ENCODE measurements at regions not wholly inside any gene's neighbourhood (a gene's known extent, or its start where the extent isn't known, plus 50 kb on each side); places are given as distances from the start of the nearest gene placed in this dataset.

DNA sequence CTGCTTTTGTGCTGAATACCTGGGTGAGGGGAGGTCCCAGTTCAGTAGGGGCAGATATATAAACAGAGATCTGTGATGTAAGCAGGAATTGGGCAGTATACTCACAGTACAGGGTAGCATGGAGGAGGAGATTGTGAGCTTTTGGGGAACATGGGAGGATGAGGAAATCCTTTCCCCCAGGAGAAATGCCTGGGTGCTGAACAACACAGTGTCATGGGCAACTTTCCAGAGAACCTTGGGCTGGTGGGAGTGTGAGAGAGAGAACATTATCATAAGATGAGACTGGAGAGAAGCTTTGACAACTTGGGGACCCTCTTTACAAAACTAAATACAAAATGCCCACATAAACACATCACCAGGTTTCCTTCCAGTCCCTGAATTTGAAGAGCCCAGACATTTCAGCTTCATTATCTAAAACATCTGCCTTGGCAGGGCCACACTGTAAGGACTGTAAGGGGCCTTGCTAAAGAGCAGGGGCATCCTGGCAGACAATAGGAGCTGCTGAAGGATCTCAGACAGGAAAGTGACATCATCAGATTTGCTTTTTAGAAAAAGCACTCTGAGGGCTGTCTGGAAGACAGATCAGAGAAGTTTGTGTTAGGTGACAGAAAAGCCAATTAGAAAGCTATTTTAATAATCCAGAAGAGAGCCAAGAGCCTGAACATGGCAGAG, 105.1 kb upstream of the FOXN2 start:
- H2AFZ ChIP-seq (ENCODE audit: low read depth, low read length) = no peak overlapping the region
- no peak overlapping the region for H3K4me3 ChIP-seq (ENCODE audit: low read length)
- H3K4me1 ChIP-seq (ENCODE audit: insufficient read depth, low read length) = peaks cover 14% of the 10 kb centered on the region
- no peaks in the 10 kb centered on the region for H3K27me3 ChIP-seq (ENCODE audit: insufficient read depth, low read length)
- no peaks in the 10 kb centered on the region for H3K9me3 ChIP-seq (ENCODE audit: low read length)
- H3K36me3 ChIP-seq (ENCODE audit: insufficient read depth, low read length) = no peaks in the 10 kb centered on the region

DNA sequence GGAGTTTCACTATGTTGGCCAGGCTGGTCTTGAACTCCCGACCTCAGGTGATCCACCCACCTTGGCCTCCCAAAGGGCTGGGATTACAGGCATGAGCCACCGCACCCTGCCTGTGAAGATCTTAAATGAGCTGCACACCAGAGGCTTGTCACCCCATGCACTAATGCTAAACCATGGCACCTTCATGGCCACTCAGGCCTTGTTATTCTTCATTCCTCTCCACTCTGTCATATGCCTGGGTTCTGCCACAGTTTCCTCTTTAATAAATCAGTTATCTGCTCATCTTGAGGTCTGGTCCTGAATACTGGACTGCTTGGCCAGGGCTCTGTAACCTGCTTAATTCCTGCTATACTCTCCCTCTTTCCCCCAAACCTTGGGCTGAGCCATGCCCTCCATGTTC, 104.3 kb upstream of the FOXN2 start:
- Histone ChIP-seq H2AFZ (ENCODE audit: low read depth, low read length) (no peak overlapping the region), H3K4me3 (ENCODE audit: low read length) (no peak overlapping the region)

DNA sequence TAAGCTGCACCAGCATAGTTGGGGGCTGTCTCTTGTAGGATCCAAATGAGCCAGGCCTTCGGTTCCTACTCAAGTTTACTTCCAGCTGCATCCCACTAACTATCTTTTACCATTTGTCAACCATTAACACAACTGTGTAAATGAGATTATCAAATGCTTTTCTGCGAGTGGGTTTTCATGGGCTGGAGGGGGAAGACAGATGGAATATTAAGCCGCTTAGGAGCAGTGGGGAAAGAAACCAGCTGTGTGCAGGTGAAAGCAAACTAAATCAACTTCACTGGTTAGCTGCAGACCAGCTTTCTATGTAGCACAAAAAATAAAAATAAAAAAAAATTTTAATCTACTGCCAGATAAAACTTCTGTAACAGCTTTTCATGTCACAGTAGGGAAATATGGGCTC, 100.8 kb upstream of the FOXN2 start:
- Histone ChIP-seq H3K4me1 (ENCODE audit: insufficient read depth, low read length) (peaks cover 8% of the 10 kb centered on the region), H3K9me3 (ENCODE audit: low read length) (no peaks in the 10 kb centered on the region), H3K36me3 (ENCODE audit: insufficient read depth, low read length) (no peaks in the 10 kb centered on the region), H3K27me3 (ENCODE audit: insufficient read depth, low read length) (peaks cover 2% of the 10 kb centered on the region), H3K4me3 (ENCODE audit: low read length) (no peak overlapping the region), H2AFZ (ENCODE audit: low read depth, low read length) (no peak overlapping the region)

More for the DNA sequence above, 104.3 kb upstream of the FOXN2 start:
- H3K4me1 ChIP-seq (ENCODE audit: insufficient read depth, low read length) = peaks cover 14% of the 10 kb centered on the region
- H3K9me3 ChIP-seq (ENCODE audit: low read length) = no peaks in the 10 kb centered on the region
- H3K36me3 ChIP-seq (ENCODE audit: insufficient read depth, low read length) = no peaks in the 10 kb centered on the region
- H3K27me3 ChIP-seq (ENCODE audit: insufficient read depth, low read length) = no peaks in the 10 kb centered on the region

DNA sequence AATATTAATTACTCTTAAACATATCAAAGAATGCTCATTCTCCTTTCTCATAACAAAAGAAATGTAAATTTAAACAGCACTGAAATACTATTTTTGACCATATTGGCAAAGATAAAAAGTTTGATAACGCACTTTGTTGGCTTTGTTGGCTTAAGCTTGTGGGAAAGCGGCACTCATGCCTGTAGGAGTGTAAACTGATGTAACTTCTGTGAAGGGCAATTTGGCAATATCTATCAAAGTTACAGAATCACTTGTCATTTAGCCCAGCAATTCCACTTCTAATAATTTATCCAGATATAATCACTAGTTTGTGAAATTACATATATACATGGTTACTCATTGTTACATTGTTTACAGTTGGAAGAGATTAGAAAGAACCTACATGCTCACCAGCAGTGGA, 96.3 kb upstream of the FOXN2 start:
- peaks cover 2% of the 10 kb centered on the region for H3K27me3 ChIP-seq (ENCODE audit: insufficient read depth, low read length)
- H3K9me3 ChIP-seq (ENCODE audit: low read length) = no peaks in the 10 kb centered on the region
- no peak overlapping the region for H3K4me3 ChIP-seq (ENCODE audit: low read length)
- H3K36me3 ChIP-seq (ENCODE audit: insufficient read depth, low read length) = no peaks in the 10 kb centered on the region
- H3K4me1 ChIP-seq (ENCODE audit: insufficient read depth, low read length) = no peaks in the 10 kb centered on the region
- no peak overlapping the region for H2AFZ ChIP-seq (ENCODE audit: low read depth, low read length)

DNA sequence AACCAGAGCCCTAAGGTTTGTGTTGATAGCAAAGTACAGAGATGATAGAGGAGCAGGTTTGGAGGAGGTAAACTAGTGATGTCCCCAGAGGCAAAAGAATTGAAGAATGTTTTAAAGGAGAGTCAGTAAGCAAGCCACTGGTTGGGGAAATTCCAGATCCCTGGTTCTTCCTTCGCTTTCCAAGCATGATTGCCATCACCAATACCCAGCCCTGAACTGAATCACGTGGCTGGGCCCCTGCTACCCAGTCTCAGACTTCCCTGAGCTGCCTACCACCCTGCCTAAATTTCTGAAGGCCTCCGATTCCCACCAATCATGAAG, 95.3 kb upstream of the FOXN2 start:
- Histone ChIP-seq H3K4me1 (ENCODE audit: insufficient read depth, low read length) (no peaks in the 10 kb centered on the region), H3K36me3 (ENCODE audit: insufficient read depth, low read length) (no peaks in the 10 kb centered on the region), H3K4me3 (ENCODE audit: low read length) (no peak overlapping the region), H2AFZ (ENCODE audit: low read depth, low read length) (no peak overlapping the region), H3K27me3 (ENCODE audit: insufficient read depth, low read length) (peaks cover 2% of the 10 kb centered on the region), H3K9me3 (ENCODE audit: low read length) (no peaks in the 10 kb centered on the region)

DNA sequence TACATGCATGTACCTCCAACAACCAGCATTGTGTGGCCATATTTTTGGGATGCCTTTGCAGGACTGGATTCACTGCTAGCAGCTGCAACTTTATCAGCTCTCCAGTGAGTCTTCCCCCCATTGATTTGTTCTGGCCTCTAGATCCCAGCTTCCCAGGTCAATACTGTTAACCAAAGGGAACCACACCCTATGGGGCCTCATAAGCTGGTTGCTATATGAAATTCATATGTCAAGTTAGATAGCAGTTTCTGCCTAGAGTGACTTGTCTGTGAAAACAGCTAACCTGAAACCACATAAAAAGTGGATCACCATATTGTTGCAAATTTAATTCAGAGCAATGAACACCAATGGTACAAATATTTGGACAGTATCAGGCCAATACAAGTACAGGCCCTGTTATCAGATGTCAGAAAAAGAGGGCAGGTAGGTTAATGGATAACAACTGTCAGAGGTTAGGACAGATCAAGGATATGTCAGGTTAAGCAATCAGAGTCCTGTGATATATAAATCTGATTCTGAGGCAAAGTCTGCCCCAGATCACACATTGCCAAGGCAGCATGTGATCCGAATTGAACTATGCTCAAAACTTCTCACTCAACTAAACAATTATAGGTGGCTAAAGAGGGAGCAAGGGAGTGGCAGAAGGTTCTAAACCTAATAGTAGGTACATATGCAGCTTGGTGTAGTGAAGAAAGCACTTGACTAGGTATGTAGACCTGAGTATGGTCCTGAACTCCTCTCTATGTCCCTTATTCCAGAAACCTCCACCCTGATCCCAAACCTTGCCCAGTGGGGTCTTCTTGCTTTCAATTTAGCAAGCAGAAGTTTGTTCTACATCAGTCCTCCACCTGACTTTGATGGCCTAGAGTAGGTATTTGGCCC, 94.7 kb upstream of the FOXN2 start:
- no peaks in the 10 kb centered on the region for H3K4me1 ChIP-seq (ENCODE audit: insufficient read depth, low read length)

DNA sequence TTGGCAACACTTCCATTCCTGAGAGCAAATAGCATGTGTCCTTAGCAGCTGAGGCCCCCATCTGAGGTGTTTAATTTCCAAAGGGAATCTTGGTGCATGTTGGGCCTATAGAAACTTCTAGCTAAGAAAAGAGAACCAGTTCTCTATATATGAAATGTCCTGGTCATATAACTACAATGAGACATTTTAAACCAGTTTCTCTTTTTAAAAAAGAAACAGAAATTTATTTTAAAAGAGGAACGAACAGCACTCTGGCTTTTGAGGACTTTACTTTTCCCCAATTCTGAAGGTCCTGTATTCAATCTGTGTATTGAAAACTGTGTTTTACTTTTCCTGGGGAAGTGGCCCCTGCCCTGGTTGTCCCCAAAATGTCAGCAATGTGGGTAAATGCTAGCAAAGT, 94.0 kb upstream of the FOXN2 start:
- Histone ChIP-seq H3K4me1 (ENCODE audit: insufficient read depth, low read length) (no peaks in the 10 kb centered on the region), H3K36me3 (ENCODE audit: insufficient read depth, low read length) (no peaks in the 10 kb centered on the region), H3K4me3 (ENCODE audit: low read length) (no peak overlapping the region), H3K9me3 (ENCODE audit: low read length) (no peaks in the 10 kb centered on the region), H2AFZ (ENCODE audit: low read depth, low read length) (no peak overlapping the region), H3K27me3 (ENCODE audit: insufficient read depth, low read length) (peaks cover 2% of the 10 kb centered on the region)

More for the DNA sequence above, 94.7 kb upstream of the FOXN2 start:
- Histone ChIP-seq H3K9me3 (ENCODE audit: low read length) (no peaks in the 10 kb centered on the region), H3K4me3 (ENCODE audit: low read length) (no peak overlapping the region), H3K27me3 (ENCODE audit: insufficient read depth, low read length) (peaks cover 2% of the 10 kb centered on the region), H3K36me3 (ENCODE audit: insufficient read depth, low read length) (no peaks in the 10 kb centered on the region), H2AFZ (ENCODE audit: low read depth, low read length) (no peak overlapping the region)

DNA sequence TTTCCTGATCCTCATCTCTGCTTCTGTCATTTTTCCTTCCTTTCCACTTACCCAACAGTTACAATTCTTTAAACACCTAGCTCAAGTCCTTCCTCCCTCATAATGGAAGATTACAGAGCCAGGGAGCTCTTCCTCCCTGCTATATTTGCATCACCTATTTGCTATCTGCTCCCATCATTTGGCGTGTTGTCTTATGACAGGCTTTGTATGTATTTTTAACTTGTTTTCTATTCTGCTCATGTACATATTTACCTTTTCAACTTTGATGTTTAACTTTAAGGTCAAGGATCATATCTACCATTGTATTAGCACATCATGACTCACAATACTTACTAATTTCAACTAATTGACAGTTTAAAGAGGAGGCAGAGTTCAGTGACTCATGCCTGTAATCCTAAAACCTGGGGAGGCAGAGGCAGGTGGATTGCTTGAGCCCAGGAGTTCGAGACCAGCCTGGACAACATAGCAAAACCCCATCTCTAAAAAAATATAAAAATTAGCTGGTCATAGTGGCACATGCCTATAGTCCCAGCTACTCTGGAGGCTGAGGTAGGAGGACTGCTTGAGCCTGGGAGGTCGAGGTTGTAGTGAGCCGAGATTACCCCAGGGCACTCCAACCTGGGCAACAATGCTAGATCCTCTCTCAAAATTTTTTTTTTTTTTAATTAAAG, 92.5 kb upstream of the FOXN2 start:
- Histone ChIP-seq H3K9me3 (ENCODE audit: low read length) (no peaks in the 10 kb centered on the region), H3K36me3 (ENCODE audit: insufficient read depth, low read length) (no peaks in the 10 kb centered on the region)

DNA sequence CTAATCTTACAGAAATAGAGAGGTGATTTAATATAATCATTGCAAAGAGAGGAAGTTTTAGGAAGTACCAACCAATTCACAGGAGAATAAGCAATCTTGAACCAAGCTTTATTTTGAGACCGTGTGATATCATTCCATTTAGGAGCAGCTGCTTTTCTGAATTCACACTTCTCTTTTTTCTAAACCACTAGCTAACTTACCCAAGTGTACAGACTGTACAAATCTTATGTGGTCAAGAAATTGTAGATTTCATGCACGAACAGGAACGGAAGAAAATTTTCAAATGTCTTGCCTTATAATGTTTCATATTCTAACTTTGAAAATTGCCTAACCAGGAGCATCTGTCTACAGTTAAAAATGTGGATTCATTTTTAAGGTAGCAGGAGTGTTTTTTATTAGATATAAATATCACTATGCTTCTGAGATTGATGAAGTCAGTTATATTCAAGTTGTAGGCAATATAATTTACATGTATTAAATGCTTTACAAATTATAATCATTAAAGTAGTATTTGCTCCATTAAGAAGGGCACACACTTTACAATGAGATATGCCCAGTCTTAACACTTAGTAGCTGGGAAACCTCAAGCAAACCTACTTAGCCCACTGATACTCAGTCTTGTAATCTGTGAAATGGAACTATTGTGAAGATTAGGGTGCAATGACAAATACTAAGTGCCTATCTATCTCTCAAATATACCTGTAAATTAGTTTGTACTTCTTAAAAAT, 86.7 kb upstream of the FOXN2 start:
- no peaks in the 10 kb centered on the region for H3K4me1 ChIP-seq (ENCODE audit: insufficient read depth, low read length)
- H3K27me3 ChIP-seq (ENCODE audit: insufficient read depth, low read length) = no peaks in the 10 kb centered on the region
- H3K9me3 ChIP-seq (ENCODE audit: low read length) = no peaks in the 10 kb centered on the region
- H3K36me3 ChIP-seq (ENCODE audit: insufficient read depth, low read length) = no peaks in the 10 kb centered on the region
- no peak overlapping the region for H3K4me3 ChIP-seq (ENCODE audit: low read length)
- no peak overlapping the region for H2AFZ ChIP-seq (ENCODE audit: low read depth, low read length)

More for the DNA sequence above, 92.5 kb upstream of the FOXN2 start:
- Histone ChIP-seq H3K4me1 (ENCODE audit: insufficient read depth, low read length) (no peaks in the 10 kb centered on the region), H3K27me3 (ENCODE audit: insufficient read depth, low read length) (peaks cover 2% of the 10 kb centered on the region), H3K4me3 (ENCODE audit: low read length) (no peak overlapping the region), H2AFZ (ENCODE audit: low read depth, low read length) (no peak overlapping the region)

DNA sequence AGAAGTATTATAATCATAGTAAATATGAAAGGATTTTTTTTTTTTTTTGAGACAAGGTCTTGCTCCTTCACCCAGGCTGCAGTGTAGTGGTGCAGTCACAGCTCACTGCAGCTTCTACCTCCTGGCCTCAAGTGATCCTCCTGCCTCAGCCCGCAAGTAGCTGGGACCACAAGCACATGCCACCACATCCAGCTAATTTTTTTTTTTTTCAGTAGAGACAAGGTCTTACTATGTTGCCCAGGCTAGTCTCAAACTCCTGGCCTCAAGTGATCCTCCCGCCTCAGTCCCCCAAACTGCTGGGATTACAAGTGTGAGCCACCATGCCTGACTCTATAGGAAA, 86.2 kb upstream of the FOXN2 start:
- Histone ChIP-seq H3K27me3 (ENCODE audit: insufficient read depth, low read length) (no peaks in the 10 kb centered on the region), H3K4me1 (ENCODE audit: insufficient read depth, low read length) (no peaks in the 10 kb centered on the region), H3K36me3 (ENCODE audit: insufficient read depth, low read length) (no peaks in the 10 kb centered on the region), H2AFZ (ENCODE audit: low read depth, low read length) (no peak overlapping the region), H3K9me3 (ENCODE audit: low read length) (no peaks in the 10 kb centered on the region), H3K4me3 (ENCODE audit: low read length) (no peak overlapping the region)

DNA sequence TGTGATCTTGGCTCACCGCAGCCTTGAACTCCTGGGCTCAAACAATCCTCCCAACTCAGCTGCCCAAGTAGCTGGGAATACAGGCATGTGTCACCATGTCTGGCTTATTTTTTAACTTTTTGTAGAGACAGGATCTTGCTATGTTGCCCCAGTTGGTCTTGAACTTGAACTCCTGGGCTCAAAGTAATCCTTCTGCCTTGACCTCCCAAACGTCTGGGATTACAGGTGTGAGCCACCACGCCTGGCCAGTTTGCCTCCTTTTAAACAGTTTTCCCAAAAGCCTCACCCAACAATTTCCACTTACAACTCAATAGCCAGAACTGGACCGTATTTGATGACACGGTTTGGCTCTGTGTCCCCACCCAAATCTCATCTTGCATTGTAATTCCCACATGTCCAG, 85.4 kb upstream of the FOXN2 start:
- Histone ChIP-seq H3K4me1 (ENCODE audit: insufficient read depth, low read length) (no peaks in the 10 kb centered on the region), H3K9me3 (ENCODE audit: low read length) (no peaks in the 10 kb centered on the region), H3K36me3 (ENCODE audit: insufficient read depth, low read length) (no peaks in the 10 kb centered on the region), H2AFZ (ENCODE audit: low read depth, low read length) (no peak overlapping the region), H3K4me3 (ENCODE audit: low read length) (no peak overlapping the region), H3K27me3 (ENCODE audit: insufficient read depth, low read length) (no peaks in the 10 kb centered on the region)

DNA sequence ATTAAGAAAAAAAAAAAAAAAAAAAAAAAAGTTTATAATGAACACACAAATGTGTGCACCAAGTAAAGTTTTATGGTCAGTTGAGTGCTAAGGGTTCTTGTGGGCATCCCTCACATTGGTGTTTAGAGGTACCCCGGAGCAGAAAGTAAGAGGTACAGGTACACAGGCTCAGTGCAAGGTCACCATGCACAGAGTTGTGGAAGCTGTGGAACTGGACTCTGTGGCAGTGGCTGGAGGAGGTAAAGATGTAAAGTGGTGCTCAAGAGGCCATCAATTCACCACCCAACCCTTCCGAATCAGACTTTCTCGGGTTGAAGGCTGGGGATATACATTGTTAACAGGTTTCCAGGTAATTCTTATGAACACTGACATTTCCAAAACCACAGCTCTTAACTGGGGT, 83.6 kb upstream of the FOXN2 start:
- H3K27me3 ChIP-seq (ENCODE audit: insufficient read depth, low read length) = no peaks in the 10 kb centered on the region
- H2AFZ ChIP-seq (ENCODE audit: low read depth, low read length) = no peak overlapping the region
- H3K36me3 ChIP-seq (ENCODE audit: insufficient read depth, low read length) = no peaks in the 10 kb centered on the region
- H3K9me3 ChIP-seq (ENCODE audit: low read length) = no peaks in the 10 kb centered on the region
- H3K4me3 ChIP-seq (ENCODE audit: low read length) = no peak overlapping the region
- no peaks in the 10 kb centered on the region for H3K4me1 ChIP-seq (ENCODE audit: insufficient read depth, low read length)

DNA sequence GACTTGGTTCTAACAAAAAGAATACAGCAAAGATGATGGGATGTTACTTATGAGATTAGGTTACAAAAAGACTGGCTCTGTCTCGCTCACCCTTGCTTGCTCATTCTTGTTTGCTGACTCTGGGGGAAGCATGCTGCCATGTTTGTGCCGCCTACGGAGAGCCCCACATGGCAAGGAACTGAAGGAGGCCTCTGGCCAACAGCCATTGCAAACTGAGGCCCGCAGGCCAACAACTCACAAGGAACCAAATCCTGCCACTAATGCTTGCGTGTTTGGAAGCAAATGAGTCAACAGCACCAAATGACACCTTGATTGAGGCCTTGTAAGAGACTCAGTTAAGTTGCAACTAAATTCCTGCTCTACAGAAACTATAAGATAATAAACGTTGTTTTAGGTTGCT, 82.1 kb upstream of the FOXN2 start:
- Histone ChIP-seq H3K36me3 (ENCODE audit: insufficient read depth, low read length) (no peaks in the 10 kb centered on the region), H3K4me1 (ENCODE audit: insufficient read depth, low read length) (no peaks in the 10 kb centered on the region), H3K9me3 (ENCODE audit: low read length) (no peaks in the 10 kb centered on the region), H3K4me3 (ENCODE audit: low read length) (no peak overlapping the region), H3K27me3 (ENCODE audit: insufficient read depth, low read length) (no peaks in the 10 kb centered on the region), H2AFZ (ENCODE audit: low read depth, low read length) (no peak overlapping the region)

Measured in neuron (in vitro differentiated cells).